ENCODE measurements at regions not wholly inside any gene's neighbourhood (a gene's known extent, or its start where the extent isn't known, plus 50 kb on each side); places are given as distances from the start of the nearest gene placed in this dataset.

DNA sequence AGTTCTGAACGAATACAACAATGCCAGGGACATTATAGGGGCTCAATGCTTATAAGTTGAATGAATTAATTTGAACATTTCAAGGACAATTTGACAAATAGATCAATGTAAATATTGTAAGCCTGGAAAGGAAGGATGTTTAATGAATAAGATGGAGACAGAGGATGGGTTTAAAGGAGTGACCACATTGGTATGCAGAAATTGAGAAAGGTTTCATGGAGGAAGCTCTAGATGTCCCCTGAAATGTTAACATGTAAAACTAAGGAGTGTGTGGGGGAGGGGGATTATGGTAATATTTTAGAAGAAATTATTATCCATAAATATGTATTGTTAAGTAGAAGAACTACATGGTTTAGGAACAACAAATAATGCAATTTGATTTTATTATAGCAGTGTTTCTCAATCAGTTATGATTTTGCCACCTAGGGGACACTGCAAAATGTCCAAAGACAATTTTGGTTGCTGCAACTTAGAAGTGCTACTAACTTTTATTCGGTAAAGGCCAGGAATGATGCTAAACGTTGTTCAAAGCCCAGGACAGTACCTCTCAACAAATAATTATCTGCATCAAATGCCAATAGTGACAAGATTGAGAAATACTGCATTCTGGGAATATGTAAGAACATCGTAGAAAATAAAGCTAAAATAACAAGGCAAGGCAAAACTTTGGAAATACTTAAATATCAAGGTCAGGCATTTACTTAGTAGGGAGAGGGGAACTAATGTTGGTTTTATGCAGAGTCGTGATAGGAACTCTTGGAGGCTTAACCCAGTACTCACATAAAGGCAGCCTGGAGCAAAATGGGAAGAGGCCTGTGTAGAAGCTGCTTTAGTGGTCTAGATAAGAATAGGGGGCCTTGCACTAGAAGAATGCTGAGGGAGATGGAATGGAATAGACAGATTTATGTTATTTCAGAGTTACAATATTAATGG is 686.9 kb upstream of the CITED2 start:
- DNase-seq: no peak

DNA sequence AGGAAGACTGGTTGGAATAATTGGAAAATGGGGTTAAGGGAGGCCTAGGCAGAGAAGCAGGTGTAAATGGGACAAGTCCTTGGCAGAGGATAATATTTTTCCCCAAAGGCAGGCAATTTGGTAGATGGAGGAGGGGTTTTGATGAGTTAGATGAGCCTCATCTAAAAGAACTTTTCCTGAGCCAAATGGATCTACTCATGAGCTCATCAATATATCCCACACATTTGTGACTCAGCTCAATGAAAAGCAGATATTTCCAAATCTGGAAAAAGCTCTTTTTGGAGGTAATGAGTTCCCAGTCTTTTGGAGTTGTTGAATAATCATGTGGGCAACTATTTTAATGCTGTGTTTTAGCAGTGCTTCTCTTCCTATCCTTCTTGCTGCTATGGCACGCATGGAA is 685.5 kb upstream of the CITED2 start:
- no peak for DNase-seq

DNA sequence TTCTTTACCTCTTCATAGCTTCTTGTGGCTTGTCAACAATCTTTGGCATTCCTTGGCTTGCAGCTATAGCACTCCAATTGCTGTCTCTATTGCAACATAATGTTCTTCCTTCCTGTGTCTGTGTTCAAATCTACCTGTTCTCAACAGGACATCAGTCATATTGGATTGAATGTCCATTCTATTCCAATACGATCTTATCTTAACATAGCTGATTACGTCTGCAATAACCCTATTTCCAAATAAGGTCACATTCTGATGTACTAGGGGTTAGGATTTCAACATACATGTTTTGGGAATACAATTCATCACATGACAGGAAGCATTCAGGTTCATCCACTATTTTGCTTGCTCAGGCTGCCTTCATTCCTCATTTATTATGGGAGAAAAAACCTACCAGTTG is 684.4 kb upstream of the CITED2 start:
- DNase-seq: no peak

DNA sequence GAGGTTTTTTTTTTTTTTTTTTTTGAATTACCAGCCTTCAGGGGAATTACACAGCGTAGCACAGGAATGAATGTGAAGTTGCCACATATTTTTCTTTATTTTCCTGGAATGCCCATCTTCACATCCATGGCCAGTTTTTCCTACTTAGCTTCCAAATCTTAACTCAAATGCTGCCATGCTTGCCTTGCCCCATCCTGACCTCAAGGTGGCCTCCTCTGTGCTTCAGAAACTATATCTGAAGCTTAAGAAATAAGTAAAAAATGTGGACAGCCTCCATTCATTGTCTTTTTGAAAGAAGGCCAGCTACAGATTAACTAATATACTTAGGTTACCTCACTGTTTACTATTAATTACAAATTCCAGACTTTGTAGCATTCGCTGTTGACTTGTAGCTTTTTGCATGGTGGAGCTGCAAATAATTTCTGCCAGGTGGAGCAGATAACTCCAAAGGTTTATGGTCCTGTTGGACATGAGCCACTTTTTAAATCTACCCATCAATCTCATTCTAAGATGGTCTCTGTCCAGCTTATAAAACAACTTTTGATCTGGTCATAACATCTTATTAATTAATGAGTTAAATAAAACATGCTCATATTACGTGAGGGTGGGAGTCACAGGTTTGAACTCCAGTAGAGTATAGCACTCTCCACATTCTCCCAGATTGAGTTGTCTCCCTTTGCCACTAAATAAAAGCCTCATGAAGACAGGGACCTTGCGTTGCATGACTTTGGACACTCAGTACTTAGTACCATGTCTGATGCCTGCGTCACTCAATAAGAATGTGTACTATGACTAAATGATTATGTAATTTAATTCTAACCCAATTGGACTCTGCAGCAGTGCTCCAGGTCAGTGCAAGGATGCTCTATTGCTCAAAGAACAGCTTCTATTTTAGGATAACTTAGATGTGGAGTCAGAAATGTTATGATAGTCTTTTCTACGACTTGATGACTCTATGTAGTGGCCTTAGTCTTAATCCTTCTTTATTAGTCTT is 678.6 kb upstream of the CITED2 start:
- DNase-seq: no peak

DNA sequence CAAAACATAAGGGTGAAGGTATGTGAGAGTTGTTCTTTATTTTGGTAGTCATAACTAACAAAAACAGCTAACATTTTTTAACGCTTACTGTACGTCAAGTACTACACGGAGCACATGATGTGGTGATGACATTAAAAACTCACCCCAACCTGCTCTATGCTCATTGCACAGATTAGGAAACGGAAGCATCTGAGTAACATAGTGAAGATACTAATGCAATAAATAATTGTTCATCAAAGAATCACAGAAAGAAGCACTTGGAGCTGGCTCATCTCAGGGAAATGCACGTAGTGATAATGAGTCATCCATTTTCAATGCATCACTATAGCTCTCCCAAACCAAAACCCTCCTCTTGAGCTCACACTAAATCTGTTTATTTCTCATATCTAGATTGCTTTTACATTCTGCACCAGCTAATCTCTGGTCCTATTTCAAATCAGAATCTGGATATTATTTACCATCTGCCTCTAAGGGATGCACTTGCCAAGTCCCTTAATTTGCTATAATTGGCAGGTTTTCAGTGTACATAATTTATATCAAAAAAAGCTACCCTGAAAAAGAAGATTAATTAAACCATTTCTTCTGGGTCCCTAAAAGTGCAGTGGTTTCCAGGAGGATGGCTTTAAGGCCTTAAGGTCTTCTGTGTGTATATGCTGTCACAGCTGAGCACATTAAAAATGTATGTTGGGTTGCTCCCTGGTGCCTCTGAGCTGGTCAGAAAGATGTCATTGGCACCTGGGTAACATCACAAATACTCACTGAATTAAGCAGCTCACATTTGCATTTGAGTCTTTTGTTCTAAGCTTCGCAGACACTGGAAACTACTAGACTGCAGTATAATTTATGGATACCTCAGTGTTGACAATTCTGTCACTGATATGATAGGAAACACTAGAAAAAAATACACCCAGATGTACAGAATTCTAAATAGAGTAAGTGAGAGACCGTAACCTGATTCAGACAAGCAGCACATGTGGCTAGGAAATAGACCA is 677.4 kb upstream of the CITED2 start:
- DNase-seq: no peak

DNA sequence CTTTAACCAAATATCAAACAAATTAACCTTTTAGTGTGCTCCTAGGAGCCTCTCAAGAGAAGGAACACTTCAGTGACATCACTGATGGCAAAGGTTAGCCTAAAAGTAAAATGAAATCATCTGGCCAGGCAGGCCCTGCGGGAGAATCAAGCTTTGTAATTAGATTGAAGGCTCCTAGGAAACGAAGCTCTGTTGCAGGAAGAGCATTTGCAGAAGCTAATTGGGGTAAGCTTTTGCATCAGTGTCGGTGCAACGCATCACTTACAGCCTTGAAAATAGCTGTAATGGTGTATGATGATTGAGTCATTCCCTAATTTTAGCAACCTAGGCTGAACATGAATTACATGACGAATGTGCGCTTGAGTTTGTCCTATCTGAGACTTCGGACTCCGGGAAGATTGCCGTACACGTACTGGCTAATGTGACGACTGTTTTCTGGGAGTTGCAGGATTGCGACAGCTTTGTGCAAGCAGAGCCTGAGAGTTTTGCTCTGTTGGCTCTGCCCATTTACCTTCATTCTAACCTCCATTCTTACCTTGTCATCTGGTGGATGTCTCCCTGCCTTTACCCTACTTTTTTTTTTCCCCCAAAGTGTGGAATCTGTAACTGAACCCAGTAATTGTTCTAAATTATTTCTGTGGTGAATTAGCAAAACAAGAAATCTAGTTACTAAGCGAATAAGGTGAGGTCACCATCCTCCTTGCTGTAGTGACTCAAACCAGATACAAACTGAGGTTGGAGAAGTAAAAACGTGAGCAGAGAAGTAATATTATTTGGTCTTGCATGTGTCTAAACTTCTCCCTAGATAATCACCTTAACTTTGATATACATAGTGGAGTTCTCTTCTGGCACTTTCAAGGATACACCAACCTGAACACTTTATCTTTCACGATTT is 675.9 kb upstream of the CITED2 start:
- no peak for DNase-seq

DNA sequence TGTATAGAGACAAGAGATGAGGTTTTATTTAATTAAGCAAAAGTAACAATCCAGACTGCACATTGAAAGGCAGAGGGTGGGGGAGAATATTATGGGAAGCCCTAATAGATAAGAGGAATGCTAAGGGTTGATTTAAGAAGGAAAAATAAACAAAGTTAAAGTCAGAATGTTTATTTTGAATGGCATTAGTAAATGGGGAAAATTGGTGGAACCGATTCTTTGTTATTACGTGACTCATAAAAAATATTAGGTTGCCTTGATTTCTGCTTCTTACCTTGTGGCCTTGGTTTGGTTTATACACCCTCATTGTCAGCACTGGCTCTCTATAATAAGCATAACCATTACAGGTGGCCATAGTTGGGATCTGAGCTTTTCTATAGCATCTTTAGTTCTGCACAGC is 674.8 kb upstream of the CITED2 start:
- no peak for DNase-seq

DNA sequence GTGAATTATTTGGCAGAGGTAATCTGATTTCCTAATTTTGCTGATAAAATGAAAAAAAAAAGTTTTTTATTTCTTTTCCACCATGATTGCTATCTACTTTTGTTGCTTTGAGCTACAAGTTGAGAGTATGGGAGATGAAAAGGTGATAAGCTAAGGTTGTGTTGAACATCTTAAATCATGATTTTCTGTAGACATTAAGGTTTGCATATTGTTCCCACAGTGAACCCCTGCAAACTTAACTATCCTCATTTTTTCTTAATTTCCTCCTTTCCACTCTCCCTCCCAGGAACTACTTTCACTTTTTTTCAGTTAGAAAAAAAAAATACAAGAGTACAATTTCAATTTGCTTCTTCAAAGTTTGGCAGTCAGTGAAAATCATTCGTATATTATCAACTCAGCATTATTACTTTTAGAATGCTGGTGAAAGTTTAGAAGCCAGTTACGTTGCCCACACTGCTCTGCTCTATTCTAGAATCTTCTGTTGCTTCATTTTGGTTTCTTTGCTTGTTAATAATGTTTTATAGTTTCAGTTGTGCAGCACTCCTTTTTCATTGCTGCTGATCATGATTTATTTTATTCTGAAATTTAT is 673.8 kb upstream of the CITED2 start:
- DNase-seq: no peak

DNA sequence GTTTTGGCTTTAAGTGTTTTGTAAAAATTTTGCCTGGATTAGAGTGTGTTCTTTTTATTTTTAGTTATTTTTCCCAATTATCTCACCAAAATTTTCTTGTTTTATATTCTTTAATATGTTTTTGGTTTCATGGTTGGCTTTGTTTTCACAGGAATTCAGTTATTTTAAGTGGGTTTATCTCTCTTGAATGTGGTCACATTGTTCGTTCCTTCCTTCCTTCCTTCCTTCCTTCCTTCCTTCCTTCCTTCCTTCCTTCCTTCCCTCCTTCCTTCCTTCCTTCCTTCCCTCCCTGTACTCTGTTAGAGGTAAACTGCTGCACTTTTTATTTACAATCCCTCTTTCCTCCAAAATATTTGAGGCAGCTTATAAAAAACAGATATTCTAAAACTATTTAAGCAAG is 672.9 kb upstream of the CITED2 start:
- DNase-seq: no peak

DNA sequence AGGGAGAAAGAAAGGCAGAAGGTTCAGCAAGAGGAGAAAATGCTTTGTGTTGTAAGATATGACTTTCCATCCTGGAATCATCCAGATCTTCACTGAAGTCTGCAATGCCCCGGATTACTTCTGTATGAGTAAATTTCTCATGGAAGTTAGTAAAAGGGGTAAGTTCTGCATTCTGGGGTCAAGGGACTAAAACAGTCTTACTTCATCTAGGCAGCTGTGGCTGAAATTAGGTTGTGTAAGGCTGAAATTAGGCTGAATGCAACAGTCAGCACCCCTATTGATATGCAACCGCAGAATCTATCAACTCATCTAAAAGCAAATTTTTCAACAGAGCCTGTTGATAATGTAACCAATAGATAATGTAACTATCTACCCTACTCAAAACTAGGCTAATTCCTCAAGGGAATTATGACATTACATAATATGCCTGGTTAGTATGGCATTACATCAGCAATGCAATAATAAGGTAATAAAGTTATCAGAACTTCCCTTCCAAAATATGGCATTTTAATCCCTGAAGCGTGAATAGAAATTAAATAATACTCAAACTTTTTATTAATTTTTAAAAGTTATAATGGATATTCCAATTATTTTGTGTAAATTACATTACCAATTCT is 671.7 kb upstream of the CITED2 start:
- no peak for DNase-seq

DNA sequence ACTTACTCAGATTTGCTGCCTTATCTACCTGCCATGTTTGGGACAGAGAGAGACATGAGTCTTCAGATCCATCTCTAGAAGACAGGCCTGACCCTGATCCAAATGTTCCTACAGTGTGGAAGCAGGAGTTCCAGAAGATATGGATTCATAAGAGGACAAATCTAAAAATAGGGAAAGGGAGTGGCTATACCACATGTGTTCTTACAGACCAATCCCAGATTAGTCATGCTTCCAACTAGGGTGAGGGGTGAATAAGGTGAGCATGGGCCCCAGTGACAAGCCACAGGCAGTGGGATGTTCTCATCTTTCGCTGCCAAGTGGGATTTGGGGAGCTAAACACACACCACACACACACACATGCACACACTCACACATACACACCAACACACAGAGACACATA is 670.7 kb upstream of the CITED2 start:
- no peak for DNase-seq

DNA sequence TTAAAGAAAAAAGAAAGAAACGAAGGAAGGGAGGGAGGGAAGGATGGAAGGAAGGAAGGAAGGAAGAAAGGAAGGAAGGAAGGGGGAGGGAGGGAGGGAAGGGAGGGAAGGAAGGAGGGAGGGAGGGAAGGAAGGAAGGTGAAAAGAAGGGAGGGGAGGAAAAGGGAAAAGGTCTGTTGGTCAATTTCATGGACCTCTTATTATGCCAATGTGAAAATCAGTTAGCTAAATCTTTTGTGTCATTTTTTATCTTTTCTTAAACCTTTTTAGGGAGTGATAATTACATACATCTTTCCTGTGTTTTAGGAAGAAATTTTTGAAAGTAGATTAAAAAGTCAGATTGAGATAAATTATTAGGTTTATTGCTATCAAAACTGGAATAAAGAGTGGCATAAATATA is 670.2 kb upstream of the CITED2 start:
- no peak for DNase-seq

DNA sequence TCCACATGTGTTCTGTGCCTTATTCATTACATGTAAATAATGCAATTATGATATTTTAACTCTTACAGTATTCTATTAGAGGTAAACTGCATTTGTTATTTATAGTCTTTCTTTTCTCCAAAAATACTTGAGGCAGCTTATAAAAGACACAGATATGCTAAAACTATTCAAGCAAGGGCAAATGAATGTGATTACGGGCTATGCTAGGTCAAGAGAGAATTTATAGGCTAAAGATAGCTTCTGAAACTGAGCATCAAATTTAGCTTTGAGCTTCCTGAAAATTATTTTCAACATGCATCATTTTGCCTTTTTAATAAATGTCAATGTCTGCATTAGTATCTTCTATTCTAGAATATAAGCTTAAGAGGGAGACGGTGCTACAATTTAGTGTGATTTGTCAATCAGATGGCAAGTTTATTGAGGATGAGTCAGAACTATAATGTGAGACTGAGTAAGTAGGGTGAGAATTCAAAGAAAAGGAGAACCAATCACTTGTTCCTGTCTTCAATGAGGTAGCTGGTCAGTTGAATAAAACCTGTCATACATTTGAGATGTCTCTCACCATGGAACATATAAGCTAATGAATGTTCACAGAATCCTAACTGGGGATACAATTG is 669.4 kb upstream of the CITED2 start:
- no peak for DNase-seq

DNA sequence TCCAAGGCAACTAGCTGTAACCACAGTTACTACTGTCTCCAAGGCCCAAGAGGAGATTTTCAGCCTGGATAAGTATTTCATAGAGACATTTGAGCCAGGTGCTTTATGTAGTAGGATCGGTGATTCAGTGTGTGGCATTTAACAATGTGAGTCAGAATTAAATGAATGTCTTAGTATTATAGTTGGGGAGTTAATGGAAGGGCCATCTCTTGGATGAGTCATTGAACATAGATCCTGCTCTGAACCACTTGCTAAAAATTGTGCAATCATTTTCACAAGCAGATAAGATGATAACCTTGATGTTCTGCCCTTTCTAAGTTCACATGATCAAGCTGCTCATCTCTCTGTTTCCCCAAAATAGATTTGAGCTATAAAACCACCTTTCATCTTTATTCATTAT is 668.9 kb upstream of the CITED2 start:
- no peak for DNase-seq

DNA sequence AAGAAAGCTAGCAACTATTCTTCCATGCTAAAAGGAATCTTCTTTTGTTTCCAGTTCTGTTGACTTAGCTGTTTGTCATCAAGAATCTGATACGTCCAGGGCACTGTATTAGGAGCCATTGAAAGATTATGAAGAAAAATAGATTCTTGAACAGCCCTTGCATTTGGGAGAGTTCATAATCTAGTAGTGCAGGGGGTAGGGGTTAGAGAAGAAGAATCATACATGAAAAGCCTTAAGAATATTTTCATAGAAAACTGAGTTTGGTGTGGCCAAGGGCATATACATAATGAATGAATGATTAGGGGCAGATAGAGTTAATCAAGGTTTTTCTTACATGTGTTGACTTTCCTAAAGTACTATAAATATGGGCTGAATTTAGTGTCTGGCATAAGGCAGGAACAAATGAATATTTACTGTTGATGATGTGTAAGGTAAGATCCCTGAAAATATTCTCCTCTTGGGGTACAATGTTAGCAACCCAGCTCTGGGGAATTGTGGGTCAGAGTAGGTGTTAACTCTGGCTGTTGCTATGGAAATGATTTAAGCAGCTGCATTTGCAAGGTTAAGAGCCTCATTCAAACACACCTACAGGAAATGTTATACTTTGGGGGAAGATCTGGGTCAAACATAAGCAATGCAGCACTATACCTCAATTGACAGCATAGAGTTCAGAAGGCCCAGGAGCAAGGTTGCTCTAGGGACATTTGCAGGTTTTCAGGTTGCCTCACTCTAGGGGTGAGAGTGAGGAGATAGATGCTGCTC is 667.3 kb upstream of the CITED2 start:
- no peak for DNase-seq

DNA sequence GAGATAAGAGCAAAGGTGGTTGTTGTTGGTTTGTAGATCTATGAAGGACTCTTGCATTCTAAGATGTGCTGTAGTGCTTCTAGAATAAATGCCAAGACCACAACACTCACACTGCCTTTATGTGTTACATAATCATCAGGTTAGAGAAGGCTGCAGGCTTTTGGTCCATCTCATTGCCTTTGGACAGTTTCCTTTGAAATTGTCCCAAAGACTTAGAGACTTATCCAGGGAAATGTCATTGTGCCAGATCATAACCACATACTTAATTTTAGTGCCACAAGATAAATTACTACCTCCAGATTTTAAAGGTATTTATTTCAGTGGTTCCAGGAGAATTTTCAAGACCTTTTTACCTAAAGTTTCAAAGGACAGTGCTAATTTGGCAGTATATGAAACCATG is 666.6 kb upstream of the CITED2 start:
- no peak for DNase-seq

DNA sequence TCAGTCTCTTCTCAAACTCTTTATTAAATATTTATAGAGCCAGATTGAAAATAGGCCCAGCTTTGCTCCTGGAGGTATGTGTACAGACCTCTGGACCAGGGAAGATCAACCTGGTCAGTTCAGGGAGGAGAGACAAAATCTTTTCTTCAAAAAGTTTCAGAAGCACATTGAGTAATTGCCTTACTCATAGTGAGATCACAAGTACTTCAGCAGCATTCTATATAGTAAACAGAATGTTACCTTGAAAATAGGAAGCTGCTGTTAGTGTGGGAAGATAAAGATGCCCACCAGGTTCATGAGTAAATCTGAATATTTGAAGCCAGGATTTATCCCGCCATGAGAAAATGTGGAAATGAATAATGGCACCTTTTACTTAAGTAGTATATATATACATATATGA is 665.9 kb upstream of the CITED2 start:
- no peak for DNase-seq

DNA sequence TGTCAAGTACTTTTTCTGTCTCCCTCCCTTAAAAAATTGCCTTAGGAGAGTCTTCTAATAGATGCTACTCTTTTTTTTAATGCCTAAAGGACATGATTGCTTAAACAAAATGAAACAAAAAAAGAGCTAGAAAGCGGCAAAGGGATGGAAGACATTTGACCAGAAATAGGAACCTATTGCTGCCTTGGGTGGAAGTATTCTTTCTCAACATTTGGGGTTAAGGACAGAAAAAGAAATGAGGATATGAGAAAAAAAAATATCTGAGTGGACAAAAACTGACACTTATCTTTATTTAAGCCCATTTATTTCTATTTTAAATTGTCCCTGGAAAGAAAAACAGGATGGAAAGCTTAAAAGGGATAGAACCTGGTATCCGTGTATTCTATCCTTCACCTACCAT is 664.9 kb upstream of the CITED2 start:
- DNase-seq: no peak

DNA sequence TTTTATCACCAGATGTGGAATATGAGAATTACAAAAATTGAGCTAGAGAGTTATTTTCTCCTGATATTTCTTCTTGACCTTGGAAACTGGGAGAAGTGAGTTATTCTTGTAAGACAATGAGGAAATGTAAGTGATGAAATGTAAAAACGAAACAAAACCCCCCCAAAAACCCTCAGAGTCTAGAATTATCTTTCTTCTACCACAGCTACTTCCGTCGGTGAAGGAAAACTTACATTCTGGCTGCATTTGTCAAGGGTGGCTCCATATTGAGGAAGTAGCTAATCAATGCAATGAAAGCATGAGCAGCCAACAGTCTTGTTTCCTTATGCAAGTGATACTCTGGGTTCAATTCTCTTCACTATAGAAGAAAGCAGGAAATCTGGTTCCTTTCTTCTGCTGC is 661.7 kb upstream of the CITED2 start:
- DNase-seq: no peak
